ENCODE measurements at regions not wholly inside any gene's neighbourhood (a gene's known extent, or its start where the extent isn't known, plus 50 kb on each side); places are given as distances from the start of the nearest gene placed in this dataset.
"Not testable (repeated sequence)": the region's sequence is repeated elsewhere in the genome, so short reads cannot be mapped to it uniquely, and the experiment has no call there.

GRCh38 chr2:198863655-198864054 is 594.1 kb downstream of the SATB2 start:
- Mint-ChIP-seq H3K36me3 (ENCODE audit: unreplicated experiment) (no peaks in the 10 kb centered on the region), H3K4me1 (ENCODE audit: unreplicated experiment) (no peaks in the 10 kb centered on the region), H3K4me3 (ENCODE audit: unreplicated experiment) (no peak overlapping the region), H3K27me3 (ENCODE audit: unreplicated experiment) (no peaks in the 10 kb centered on the region), H3K27ac (ENCODE audit: unreplicated experiment) (no peak overlapping the region), H3K9me3 (ENCODE audit: unreplicated experiment) (peaks cover 11% of the 10 kb centered on the region)
- DNase-seq (ENCODE audit: extremely low spot score, unreplicated experiment), result no peak
- no peak for TF ChIP-seq CTCF (IDR thresholded peaks at IDR 0.05)

GRCh38 chr2:198861080-198861479 is 596.7 kb downstream of the SATB2 start:
- Mint-ChIP-seq H3K27me3 (ENCODE audit: unreplicated experiment) (no peaks in the 10 kb centered on the region), H3K27ac (ENCODE audit: unreplicated experiment) (no peak overlapping the region), H3K36me3 (ENCODE audit: unreplicated experiment) (no peaks in the 10 kb centered on the region), H3K4me1 (ENCODE audit: unreplicated experiment) (no peaks in the 10 kb centered on the region), H3K4me3 (ENCODE audit: unreplicated experiment) (no peak overlapping the region), H3K9me3 (ENCODE audit: unreplicated experiment) (peaks cover 18% of the 10 kb centered on the region)
- DNase-seq (ENCODE audit: extremely low spot score, unreplicated experiment), result no peak
- TF ChIP-seq CTCF (IDR thresholded peaks at IDR 0.05), result no peak

- peaks cover 18% of the 10 kb centered on the region for H3K9me3 Mint-ChIP-seq (ENCODE audit: unreplicated experiment)
- no peak for DNase-seq (ENCODE audit: extremely low spot score, unreplicated experiment)
- no peaks in the 10 kb centered on the region for H3K36me3 Mint-ChIP-seq (ENCODE audit: unreplicated experiment)
- no peak for TF ChIP-seq CTCF (IDR thresholded peaks at IDR 0.05)
- no peak overlapping the region for H3K27ac Mint-ChIP-seq (ENCODE audit: unreplicated experiment)
- no peak overlapping the region for H3K4me3 Mint-ChIP-seq (ENCODE audit: unreplicated experiment)
- H3K4me1 Mint-ChIP-seq (ENCODE audit: unreplicated experiment), result no peaks in the 10 kb centered on the region
- peaks cover 4% of the 10 kb centered on the region for H3K27me3 Mint-ChIP-seq (ENCODE audit: unreplicated experiment)
These were observed 600.5 kb downstream of the SATB2 start for GRCh38 chr2:198857246-198857645.

- H3K4me3 Mint-ChIP-seq (ENCODE audit: unreplicated experiment); H3K27ac Mint-ChIP-seq (ENCODE audit: unreplicated experiment); H3K27me3 Mint-ChIP-seq (ENCODE audit: unreplicated experiment); H3K36me3 Mint-ChIP-seq (ENCODE audit: unreplicated experiment); H3K4me1 Mint-ChIP-seq (ENCODE audit: unreplicated experiment); DNase-seq (ENCODE audit: extremely low spot score, unreplicated experiment): not testable (repeated sequence)
- H3K9me3 Mint-ChIP-seq (ENCODE audit: unreplicated experiment), result peaks cover 18% of the 10 kb centered on the region
These were observed 602.0 kb downstream of the SATB2 start for GRCh38 chr2:198855746-198856145.

GRCh38 chr2:198852248-198852647 is 605.5 kb downstream of the SATB2 start:
- no peak overlapping the region for H3K4me3 Mint-ChIP-seq (ENCODE audit: unreplicated experiment)
- no peaks in the 10 kb centered on the region for H3K36me3 Mint-ChIP-seq (ENCODE audit: unreplicated experiment)
- no peak for TF ChIP-seq CTCF (IDR thresholded peaks at IDR 0.05)
- no peaks in the 10 kb centered on the region for H3K4me1 Mint-ChIP-seq (ENCODE audit: unreplicated experiment)
- H3K9me3 Mint-ChIP-seq (ENCODE audit: unreplicated experiment), result no peaks in the 10 kb centered on the region
- no peak for DNase-seq (ENCODE audit: extremely low spot score, unreplicated experiment)
- H3K27ac Mint-ChIP-seq (ENCODE audit: unreplicated experiment), result no peak overlapping the region
- peaks cover 4% of the 10 kb centered on the region for H3K27me3 Mint-ChIP-seq (ENCODE audit: unreplicated experiment)

GRCh38 chr2:198825534-198825933 is 632.2 kb downstream of the SATB2 start:
- Mint-ChIP-seq H3K4me1 (ENCODE audit: unreplicated experiment) (no peaks in the 10 kb centered on the region), H3K9me3 (ENCODE audit: unreplicated experiment) (peaks cover 7% of the 10 kb centered on the region), H3K4me3 (ENCODE audit: unreplicated experiment) (no peak overlapping the region), H3K27ac (ENCODE audit: unreplicated experiment) (no peak overlapping the region), H3K27me3 (ENCODE audit: unreplicated experiment) (peaks cover 5% of the 10 kb centered on the region), H3K36me3 (ENCODE audit: unreplicated experiment) (no peaks in the 10 kb centered on the region)
- no peak for TF ChIP-seq CTCF (IDR thresholded peaks at IDR 0.05)
- DNase-seq (ENCODE audit: extremely low spot score, unreplicated experiment), result no peak

All from osteocyte (in vitro differentiated cells).